ENCODE measurements at regions not wholly inside any gene's neighbourhood (a gene's known extent, or its start where the extent isn't known, plus 50 kb on each side); places are given as distances from the start of the nearest gene placed in this dataset.

- DNase-seq (ENCODE audit: low read depth): no peak
Measured at GRCh38 chr19:30083125-30083681, 141.2 kb downstream of the URI1 start.

GRCh38 chr19:30083701-30084156 is 141.7 kb downstream of the URI1 start:
- DNase-seq (ENCODE audit: low read depth): no peak

GRCh38 chr19:30084390-30084819 is 142.4 kb downstream of the URI1 start:
- DNase-seq (ENCODE audit: low read depth): no peak

DNA sequence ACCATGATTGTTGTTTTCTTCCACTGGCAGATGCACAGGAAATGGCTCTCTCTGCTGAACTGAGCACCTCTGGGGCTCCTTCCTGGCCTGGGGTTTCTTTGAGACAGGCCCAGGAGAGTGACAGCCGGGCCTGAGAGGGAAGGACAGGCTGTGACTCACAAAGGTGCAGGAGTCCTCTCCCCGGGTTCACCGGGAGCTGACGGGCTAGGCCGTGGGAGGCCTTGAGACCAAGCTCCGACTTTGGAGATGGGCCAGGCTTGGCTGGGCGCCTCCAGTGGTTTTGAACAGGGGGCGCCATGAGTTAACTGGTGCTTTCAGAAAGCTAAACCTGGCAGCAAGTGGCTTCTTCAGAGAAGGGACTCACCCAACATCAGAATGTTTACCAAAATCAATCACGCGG is 143.4 kb downstream of the URI1 start:
- no peak for DNase-seq (ENCODE audit: low read depth)

- DNase-seq (ENCODE audit: low read depth): no peak
Measured at GRCh38 chr19:30086220-30086619, 144.2 kb downstream of the URI1 start.

DNA sequence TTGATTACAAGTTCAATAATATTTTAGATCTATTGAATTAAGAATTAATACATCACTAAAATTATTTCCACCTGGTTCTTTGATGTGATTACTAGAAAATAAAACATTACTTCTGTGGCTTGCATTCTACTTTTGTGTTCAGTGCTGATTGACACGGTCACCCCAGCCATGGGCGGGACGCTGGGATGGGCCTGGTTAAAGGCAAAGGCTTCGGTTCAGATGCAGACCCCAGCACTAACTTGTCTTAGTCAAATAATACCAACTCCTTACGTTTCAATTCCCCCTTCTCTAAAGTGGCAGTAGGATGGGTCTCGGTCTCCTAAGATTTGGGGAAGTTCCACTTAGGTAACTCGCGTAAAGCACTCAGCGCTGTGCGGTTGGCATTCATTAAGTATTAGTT is 144.9 kb downstream of the URI1 start:
- DNase-seq (ENCODE audit: low read depth): no peak

- no peak for DNase-seq (ENCODE audit: low read depth)
Measured at GRCh38 chr19:30087381-30088138, 145.5 kb downstream of the URI1 start.

GRCh38 chr19:30088567-30088966 is 146.5 kb downstream of the URI1 start:
- no peak for DNase-seq (ENCODE audit: low read depth)

DNA sequence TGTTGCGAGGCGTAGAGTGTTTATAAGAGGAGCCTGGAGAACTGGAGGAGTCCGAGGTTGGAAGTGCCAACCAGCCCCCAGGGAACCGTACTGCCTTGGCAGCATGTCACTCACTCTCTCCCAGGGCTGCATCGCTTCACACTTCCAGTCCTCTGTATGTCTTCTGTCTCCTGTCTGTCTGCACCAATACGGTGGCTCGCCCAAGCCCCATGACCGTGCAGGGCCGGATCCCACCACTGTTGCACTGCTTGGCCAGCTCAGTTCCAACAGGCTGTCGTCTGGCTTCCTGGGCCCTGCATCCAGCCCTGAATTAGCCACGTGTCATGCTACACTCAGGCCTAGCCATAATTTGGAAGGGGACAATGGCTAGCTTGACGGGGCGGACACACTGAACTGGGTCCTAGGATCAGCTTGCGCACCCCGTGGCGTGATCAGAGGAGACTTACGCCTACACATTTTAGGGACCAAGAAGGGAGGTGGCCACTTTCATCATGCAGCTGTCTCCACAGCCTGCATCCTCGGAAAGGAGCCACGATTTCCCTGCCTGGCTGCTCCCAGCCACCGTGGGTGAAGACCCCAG is 147.1 kb downstream of the URI1 start:
- DNase-seq (ENCODE audit: low read depth): no peak

DNA sequence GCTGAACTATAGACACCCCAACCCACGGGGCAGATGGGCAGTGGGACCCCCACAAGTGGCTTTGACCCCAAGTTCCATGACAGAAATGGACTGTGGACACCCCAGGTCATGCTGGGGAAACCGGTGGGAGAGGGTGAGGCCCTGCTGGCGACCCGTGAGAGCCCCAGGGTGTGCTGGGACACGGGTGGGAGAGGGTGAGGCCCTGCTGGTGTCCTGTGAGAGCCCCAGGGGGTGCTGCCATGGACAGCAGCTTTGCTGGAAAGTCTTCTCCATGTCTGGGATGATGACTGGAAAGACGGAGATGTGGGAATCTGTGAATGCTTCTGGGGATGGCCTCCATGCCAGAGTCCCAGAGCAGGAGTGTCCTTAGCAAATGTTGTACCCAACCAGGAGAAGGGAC is 148.4 kb downstream of the URI1 start:
- no peak for DNase-seq (ENCODE audit: low read depth)

DNA sequence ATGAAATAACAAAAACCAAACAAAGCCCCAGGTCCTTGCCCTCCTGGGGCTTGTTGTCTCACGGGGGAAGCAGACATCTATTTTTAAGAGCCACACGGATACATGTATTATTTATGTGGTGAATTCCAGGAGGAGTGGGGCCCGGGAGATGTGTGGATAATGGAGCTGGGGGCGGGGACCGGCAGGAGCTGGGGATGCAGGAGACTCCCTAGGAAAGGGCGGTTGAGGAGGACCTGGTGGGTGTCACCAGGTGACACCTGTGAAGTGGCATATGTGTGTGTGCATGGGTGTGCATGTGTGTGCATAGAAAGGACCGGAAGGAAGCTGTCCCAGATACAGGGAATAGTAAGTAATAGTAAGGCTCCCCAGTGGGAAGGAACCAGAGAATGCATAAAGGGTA is 148.9 kb downstream of the URI1 start:
- DNase-seq (ENCODE audit: low read depth): no peak

GRCh38 chr19:30091456-30091855 is 149.4 kb downstream of the URI1 start:
- DNase-seq (ENCODE audit: low read depth): no peak

GRCh38 chr19:30091856-30092255 is 149.8 kb downstream of the URI1 start:
- no peak for DNase-seq (ENCODE audit: low read depth)

DNA sequence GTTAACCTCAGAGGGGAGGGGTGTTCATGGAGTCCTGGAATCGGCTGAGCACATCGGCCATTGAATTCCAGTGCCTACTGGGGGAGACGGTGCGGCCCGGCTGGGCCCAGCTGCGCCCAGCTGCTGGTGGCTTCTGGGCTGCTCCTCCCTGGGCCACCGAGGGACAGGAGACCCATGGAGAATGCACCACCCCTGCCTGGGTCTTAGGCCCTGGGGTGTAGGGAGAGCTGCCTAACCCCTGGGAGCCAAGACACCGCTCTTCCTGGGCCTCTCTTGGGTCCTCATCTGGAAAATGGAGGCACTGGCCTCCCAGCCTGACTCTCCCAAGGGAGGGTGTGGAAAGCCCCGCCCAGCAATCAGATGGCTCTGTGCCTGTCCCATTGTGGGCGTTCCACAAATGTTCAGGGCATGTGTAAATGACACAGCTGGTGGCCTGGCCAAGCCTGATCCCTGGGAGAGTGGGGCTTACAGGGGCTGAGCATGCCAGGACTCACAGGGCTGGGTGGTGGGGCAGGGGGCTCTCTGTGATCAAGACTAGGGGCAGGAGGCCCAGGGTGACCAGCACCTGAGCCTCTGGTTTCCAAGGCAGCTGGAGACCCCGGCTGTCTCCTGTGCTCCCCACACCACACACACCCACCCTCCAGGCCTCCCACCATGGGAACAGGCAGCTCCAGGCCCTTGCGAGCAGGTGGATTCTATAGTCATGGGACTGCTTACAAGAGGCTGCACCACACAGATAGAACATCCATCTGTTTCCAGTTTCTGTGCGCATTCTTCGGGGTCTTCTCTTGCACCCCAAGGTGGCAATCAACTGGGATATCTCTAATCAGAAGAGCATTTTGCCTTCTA is 150.9 kb downstream of the URI1 start:
- DNase-seq (ENCODE audit: low read depth): no peak

DNA sequence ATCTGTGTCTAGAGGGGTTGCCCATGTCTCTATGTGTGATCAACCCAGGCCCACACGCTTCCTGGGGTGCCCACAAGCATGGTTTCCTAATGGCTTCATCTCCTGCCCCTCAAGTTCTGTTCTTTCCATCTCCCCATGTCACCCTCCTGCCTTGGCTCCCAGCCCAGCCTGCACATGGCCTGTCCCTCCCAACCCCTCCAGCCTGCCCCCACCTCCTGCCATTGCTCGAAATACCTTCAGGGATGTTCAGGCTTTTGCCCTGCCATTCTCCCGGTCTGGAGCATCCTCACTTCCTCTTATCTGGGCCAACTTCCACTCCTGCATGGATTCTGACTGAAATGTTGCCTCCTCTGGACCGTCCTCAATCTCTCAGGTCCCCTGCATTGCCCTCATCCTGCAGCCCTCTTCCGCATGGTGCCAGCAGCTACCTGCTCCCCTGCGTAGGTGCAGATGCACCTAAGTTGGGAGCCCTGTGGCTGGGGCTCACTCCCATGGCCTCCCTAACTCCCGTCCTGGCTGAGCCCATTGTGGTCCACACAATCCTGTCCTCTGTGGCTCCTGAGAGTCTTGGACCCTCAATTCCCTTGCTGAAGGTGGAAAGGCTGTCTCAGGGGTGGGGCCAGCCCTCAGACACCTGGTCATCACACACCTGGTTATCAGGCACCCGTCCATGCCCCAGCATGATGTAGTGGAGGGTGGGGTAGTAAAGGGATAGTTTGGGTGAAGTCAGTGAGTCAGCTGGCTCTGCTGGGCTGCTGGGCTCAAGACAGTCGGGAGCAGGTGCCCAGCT is 152.1 kb downstream of the URI1 start:
- no peak for DNase-seq (ENCODE audit: low read depth)

GRCh38 chr19:30094756-30095140 is 152.7 kb downstream of the URI1 start:
- no peak for DNase-seq (ENCODE audit: low read depth)

GRCh38 chr19:30095171-30095570 is 153.1 kb downstream of the URI1 start:
- no peak for DNase-seq (ENCODE audit: low read depth)

GRCh38 chr19:30096596-30097370 is 154.7 kb downstream of the URI1 start:
- DNase-seq (ENCODE audit: low read depth): no peak

DNA sequence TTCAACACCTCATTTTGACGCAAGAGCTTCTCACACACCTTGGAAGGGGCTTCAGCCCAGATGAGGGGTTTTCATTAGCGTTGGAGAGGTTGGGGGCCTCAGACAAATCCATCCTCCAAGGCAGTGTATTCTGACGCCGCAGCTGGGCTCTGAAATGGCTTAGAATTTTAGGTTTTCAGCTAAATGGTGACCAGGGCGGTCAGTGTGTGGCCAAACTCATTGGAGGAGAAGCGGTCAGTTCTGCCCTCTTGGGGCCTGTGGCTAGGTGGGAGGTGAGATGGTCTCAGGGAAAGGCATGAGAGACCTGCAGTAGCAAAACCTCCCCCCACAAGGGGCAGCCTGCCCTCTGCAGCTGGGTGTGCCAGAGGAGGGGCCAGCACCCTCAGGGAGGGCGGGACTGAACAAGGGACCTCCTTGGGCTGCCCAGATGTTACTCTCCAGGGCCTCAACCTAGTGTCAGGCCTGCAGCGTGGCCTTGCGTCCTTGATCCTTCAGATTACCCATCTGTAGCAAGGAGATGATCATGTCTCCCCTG is 155.8 kb downstream of the URI1 start:
- no peak for DNase-seq (ENCODE audit: low read depth)

DNA sequence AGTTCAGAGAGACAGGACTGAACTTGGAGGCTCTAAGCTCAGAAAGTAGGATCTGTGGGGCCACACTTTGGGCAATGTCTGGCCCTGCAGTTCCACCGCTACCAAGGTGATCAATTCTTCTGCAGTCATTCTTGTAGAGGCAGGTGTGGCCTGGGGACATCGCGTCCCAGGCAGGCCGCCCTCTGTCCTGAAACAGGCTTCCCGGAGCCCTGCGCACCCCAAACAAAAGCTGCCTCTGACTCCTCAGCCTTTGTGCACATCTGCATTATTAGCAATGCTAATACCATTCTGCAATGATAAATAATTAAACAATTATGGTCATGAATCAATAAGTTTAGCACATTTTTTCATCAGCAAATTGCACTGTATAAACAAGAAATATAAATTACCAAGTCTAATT is 160.2 kb downstream of the URI1 start:
- no peak for DNase-seq (ENCODE audit: low read depth)

DNA sequence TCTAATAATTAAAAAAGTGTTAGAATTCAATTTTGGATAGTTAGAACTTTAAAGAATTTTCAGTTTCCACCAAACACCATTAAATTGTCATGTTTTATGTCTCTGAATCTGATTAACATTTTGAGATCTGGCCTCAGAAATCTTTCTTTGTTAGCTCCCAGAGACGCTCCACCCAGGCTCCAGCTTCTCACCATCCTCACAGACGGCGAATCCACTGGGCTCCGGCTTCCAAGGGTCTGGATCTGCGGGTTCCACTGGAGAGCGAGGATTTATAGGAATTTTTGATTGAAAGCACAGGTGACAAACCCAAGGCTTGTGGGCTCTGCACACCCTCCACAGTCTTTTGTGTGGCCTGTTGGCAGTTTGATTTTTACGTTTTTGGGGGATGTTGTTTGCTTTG is 160.6 kb downstream of the URI1 start:
- DNase-seq (ENCODE audit: low read depth): no peak

Data from activated T-cell treated with anti-CD3 and anti-CD28 coated beads for 24 hours (primary cell).